DND-41 (cell line): ENCODE measurements at regions not wholly inside any gene's neighbourhood (a gene's known extent, or its start where the extent isn't known, plus 50 kb on each side); places are given as distances from the start of the nearest gene placed in this dataset.

Experiments
- ATAC-seq: fragments of 200-7000 bp; cut with Tn5 transposase; 3 replicates; pipeline ENCODE4 v1.9.1; 2021; ENCODE audit warnings: low read depth; ENCODE audit not compliant: insufficient read depth
- DNase-seq: peaks from one replicate; pipeline ENCODE4 v3.0.0-alpha.2; 2020
- H2AFZ ChIP-seq: 2 replicates; pipeline ENCODE4 v1.6.0; 2012; ENCODE audit warnings: low read depth, low read length
- H3K27ac ChIP-seq: 2 replicates; pipeline ENCODE4 v1.5.1; 2012; ENCODE audit warnings: low read length, inconsistent platforms
- H3K27me3 ChIP-seq: fragments of 200-600 bp; sonication (generic); 2 replicates; pipeline ENCODE4 v1.6.0; 2012; ENCODE audit warnings: low read length, mild to moderate bottlenecking, inconsistent platforms; ENCODE audit not compliant: insufficient read depth, poor library complexity
- H3K36me3 ChIP-seq: 2 replicates; pipeline ENCODE4 v1.5.1; 2012; ENCODE audit warnings: low read length, inconsistent platforms; ENCODE audit not compliant: insufficient read depth
- H3K4me1 ChIP-seq: 2 replicates; pipeline ENCODE4 v1.5.1; 2012; ENCODE audit warnings: mild to moderate bottlenecking, low read length; ENCODE audit not compliant: insufficient read depth
- H3K4me2 ChIP-seq: 2 replicates; pipeline ENCODE4 v1.6.0; 2012; ENCODE audit warnings: mild to moderate bottlenecking, moderate library complexity, low read length, inconsistent platforms; ENCODE audit not compliant: insufficient read depth
- H3K4me3 ChIP-seq, 2 experiments: fragments of 200-600 bp in 1 of 2; shearing (Covaris generic) in 1 of 2; 2 replicates each; pipeline ENCODE4 v1.5.1; 2012 to 2016; ENCODE audit warnings: inconsistent platforms in 2 of 2, low read length in 2 of 2, mild to moderate bottlenecking in 2 of 2, low read depth in 1 of 2, moderate library complexity in 1 of 2
- H3K79me2 ChIP-seq: 2 replicates; pipeline ENCODE4 v1.6.0; 2012; ENCODE audit warnings: low read length, inconsistent platforms; ENCODE audit not compliant: insufficient read depth
- H3K9ac ChIP-seq: 2 replicates; pipeline ENCODE4 v1.6.0; 2012; ENCODE audit warnings: low read depth, mild to moderate bottlenecking, inconsistent platforms, low read length, moderate library complexity
- H3K9me3 ChIP-seq: 2 replicates; pipeline ENCODE4 v1.5.1; 2012; ENCODE audit warnings: low read length, moderate library complexity, mild to moderate bottlenecking, inconsistent platforms; ENCODE audit not compliant: insufficient read depth, severe bottlenecking
- H4K20me1 ChIP-seq: 2 replicates; pipeline ENCODE4 v1.6.0; 2012; ENCODE audit warnings: low read length; ENCODE audit not compliant: insufficient read depth
- CTCF ChIP-seq: IDR thresholded peaks from 2 replicates; pipeline ENCODE4 v1.5.1; 2012; ENCODE audit warnings: borderline replicate concordance, low read length, moderate library complexity, mild to moderate bottlenecking; ENCODE audit not compliant: poor library complexity, severe bottlenecking; ENCODE audit errors: extremely low read depth
- EZH2 ChIP-seq: IDR thresholded peaks from 3 replicates; pipeline ENCODE4 v1.6.1; 2012; ENCODE audit warnings: borderline replicate concordance, low read depth, mild to moderate bottlenecking, moderate library complexity, low read length, inconsistent platforms; ENCODE audit not compliant: severe bottlenecking

- no peak for ATAC-seq
Measured at GRCh38 chr1:81712425-81712824, 88.3 kb upstream of the ADGRL2 start.

GRCh38 chr1:81710857-81711256 lies 89.9 kb upstream of the ADGRL2 start:
- ATAC-seq (no peak), DNase-seq (no peak)
- Histone ChIP-seq H3K9me3 (no peaks in the 10 kb centered on the region), H3K27ac (no peak overlapping the region), H3K27me3 (no peaks in the 10 kb centered on the region), H3K4me1 (no peaks in the 10 kb centered on the region), H3K4me3 (no peak overlapping the region), H3K9ac (no peak overlapping the region), H4K20me1 (no peaks in the 10 kb centered on the region), H3K4me2 (no peak overlapping the region), H3K79me2 (no peaks in the 10 kb centered on the region), H3K36me3 (no peaks in the 10 kb centered on the region), H2AFZ (no peak overlapping the region)
- TF ChIP-seq EZH2 = no peak
- no peak for TF ChIP-seq CTCF

More at GRCh38 chr1:81712425-81712824, 88.3 kb upstream of the ADGRL2 start:
- no peaks in the 10 kb centered on the region for H3K27me3 ChIP-seq
- no peaks in the 10 kb centered on the region for H3K4me1 ChIP-seq
- H3K79me2 ChIP-seq = no peaks in the 10 kb centered on the region
- no peak overlapping the region for H3K27ac ChIP-seq
- no peaks in the 10 kb centered on the region for H3K9me3 ChIP-seq
- no peak overlapping the region for H3K9ac ChIP-seq
- H4K20me1 ChIP-seq = no peaks in the 10 kb centered on the region
- H3K4me3 ChIP-seq = no peak overlapping the region
- no peak overlapping the region for H3K4me2 ChIP-seq
- TF ChIP-seq EZH2 = no peak
- no peak for TF ChIP-seq CTCF
- H2AFZ ChIP-seq = no peak overlapping the region
- H3K36me3 ChIP-seq = no peaks in the 10 kb centered on the region
- DNase-seq = no peak

- Histone ChIP-seq H3K4me2 (no peak overlapping the region), H3K79me2 (no peaks in the 10 kb centered on the region), H3K9me3 (no peaks in the 10 kb centered on the region), H3K27ac (no peak overlapping the region), H3K9ac (no peak overlapping the region), H3K4me1 (no peaks in the 10 kb centered on the region), H3K27me3 (no peaks in the 10 kb centered on the region), H3K4me3 (no peak overlapping the region), H3K36me3 (no peaks in the 10 kb centered on the region), H4K20me1 (no peaks in the 10 kb centered on the region), H2AFZ (no peak overlapping the region)
- no peak for DNase-seq
- no peak for ATAC-seq
- TF ChIP-seq CTCF (no peak), EZH2 (no peak)
Measured at GRCh38 chr1:81708250-81708649, 92.5 kb upstream of the ADGRL2 start.

GRCh38 chr1:81706650-81707435 lies 93.9 kb upstream of the ADGRL2 start:
- Histone ChIP-seq H3K9ac (no peak overlapping the region), H3K36me3 (no peaks in the 10 kb centered on the region), H2AFZ (no peak overlapping the region), H3K4me3 (no peak overlapping the region), H4K20me1 (no peaks in the 10 kb centered on the region), H3K79me2 (no peaks in the 10 kb centered on the region), H3K27me3 (no peaks in the 10 kb centered on the region), H3K4me2 (no peak overlapping the region), H3K4me1 (no peaks in the 10 kb centered on the region), H3K9me3 (no peaks in the 10 kb centered on the region), H3K27ac (no peak overlapping the region)
- ATAC-seq (no peak), DNase-seq (no peak)
- no peak for TF ChIP-seq EZH2
- no peak for TF ChIP-seq CTCF
